ENCODE measurements at regions not wholly inside any gene's neighbourhood (a gene's known extent, or its start where the extent isn't known, plus 50 kb on each side); places are given as distances from the start of the nearest gene placed in this dataset.

- no peak for DNase-seq (ENCODE audit: low spot score)
Observed at GRCh38 chr11:29306527-29306926, 710.3 kb downstream of the KCNA4 start.

GRCh38 chr11:29305456-29306232 lies 711.2 kb downstream of the KCNA4 start:
- DNase-seq (ENCODE audit: low spot score) = no peak

GRCh38 chr11:29300420-29300819 lies 716.4 kb downstream of the KCNA4 start:
- DNase-seq (ENCODE audit: low spot score) = no peak

GRCh38 chr11:29296680-29297079 lies 720.1 kb downstream of the KCNA4 start:
- no peak for DNase-seq (ENCODE audit: low spot score)

GRCh38 chr11:29293825-29294224 lies 723.0 kb downstream of the KCNA4 start:
- DNase-seq (ENCODE audit: low spot score) = no peak

- DNase-seq (ENCODE audit: low spot score) = no peak
Observed at GRCh38 chr11:29282088-29282487, 734.7 kb downstream of the KCNA4 start.

- DNase-seq (ENCODE audit: low spot score) = no peak
Observed at GRCh38 chr11:29281271-29281777, 735.5 kb downstream of the KCNA4 start.

GRCh38 chr11:29280452-29280851 lies 736.4 kb downstream of the KCNA4 start:
- no peak for DNase-seq (ENCODE audit: low spot score)

- DNase-seq (ENCODE audit: low spot score) = no peak
Observed at GRCh38 chr11:29279716-29280115, 737.1 kb downstream of the KCNA4 start.

GRCh38 chr11:29272019-29272654 lies 744.7 kb downstream of the KCNA4 start:
- no peak for DNase-seq (ENCODE audit: low spot score)

GRCh38 chr11:29271616-29272015 lies 745.2 kb downstream of the KCNA4 start:
- DNase-seq (ENCODE audit: low spot score) = no peak

GRCh38 chr11:29268733-29269132 lies 748.1 kb downstream of the KCNA4 start:
- DNase-seq (ENCODE audit: low spot score) = no peak

GRCh38 chr11:29265792-29266191 lies 751.0 kb downstream of the KCNA4 start:
- DNase-seq (ENCODE audit: low spot score) = no peak

- no peak for DNase-seq (ENCODE audit: low spot score)
Observed at GRCh38 chr11:29265381-29265780, 751.4 kb downstream of the KCNA4 start.

GRCh38 chr11:29263971-29264682 lies 752.7 kb downstream of the KCNA4 start:
- DNase-seq (ENCODE audit: low spot score) = no peak

GRCh38 chr11:29261831-29262230 lies 755.0 kb downstream of the KCNA4 start:
- DNase-seq (ENCODE audit: low spot score) = no peak

GRCh38 chr11:29260939-29261705 lies 755.7 kb downstream of the KCNA4 start:
- DNase-seq (ENCODE audit: low spot score) = no peak

GRCh38 chr11:29258411-29258810 lies 758.4 kb downstream of the KCNA4 start:
- DNase-seq (ENCODE audit: low spot score) = no peak

- DNase-seq (ENCODE audit: low spot score) = no peak
Observed at GRCh38 chr11:29256580-29256979, 760.2 kb downstream of the KCNA4 start.

GRCh38 chr11:29255401-29255800 lies 761.4 kb downstream of the KCNA4 start:
- no peak for DNase-seq (ENCODE audit: low spot score)

- DNase-seq (ENCODE audit: low spot score) = no peak
Observed at GRCh38 chr11:29251738-29252137, 765.1 kb downstream of the KCNA4 start.

- DNase-seq (ENCODE audit: low spot score) = no peak
Observed at GRCh38 chr11:29249713-29250112, 767.1 kb downstream of the KCNA4 start.

All from HuH-7 (cell line).